Transverse colon (tissue), 3 donors: ENCODE measurements at regions not wholly inside any gene's neighbourhood (a gene's known extent, or its start where the extent isn't known, plus 50 kb on each side); places are given as distances from the start of the nearest gene placed in this dataset.

Experiments
- POLR2A ChIP-seq: fragments of 450-650 bp; IDR thresholded peaks from one replicate; pipeline ENCODE4 v1.6.1; 2016; ENCODE audit warnings: antibody characterized with exemption, mild to moderate bottlenecking, moderate library complexity
- TF ChIP-seq, protein P1 (sequence below), 5 experiments: fragments of 200-600 bp in 3 of 5; fragments of 450-650 bp in 2 of 5; sonication (generic) in 3 of 5; IDR thresholded peaks; 1 replicate in 2 of 5; 2 replicates in 3 of 5; pipeline ENCODE4 v1.5.1; 2016 to 2017; ENCODE audit warnings: antibody characterized with exemption in 5 of 5, inconsistent platforms in 3 of 5, mild to moderate bottlenecking in 2 of 5, moderate library complexity in 1 of 5

DNA sequence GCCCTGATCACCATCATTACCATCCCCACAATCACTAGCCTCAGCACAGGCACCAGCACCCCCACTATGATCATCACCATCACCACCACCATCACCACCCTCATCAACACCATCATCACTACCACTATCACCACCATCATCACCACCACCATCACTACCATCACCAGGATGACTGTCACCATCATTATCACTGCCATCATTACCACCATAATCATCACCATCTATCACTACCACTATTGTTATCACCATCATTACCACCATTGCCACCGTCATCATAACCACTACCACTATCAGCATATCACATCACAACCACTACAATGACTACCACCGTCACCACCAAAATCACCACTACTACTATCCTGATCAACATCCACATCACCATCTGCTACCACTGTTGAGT, 57.3 kb upstream of the CASZ1 start:
- TF ChIP-seq, protein P1, sequence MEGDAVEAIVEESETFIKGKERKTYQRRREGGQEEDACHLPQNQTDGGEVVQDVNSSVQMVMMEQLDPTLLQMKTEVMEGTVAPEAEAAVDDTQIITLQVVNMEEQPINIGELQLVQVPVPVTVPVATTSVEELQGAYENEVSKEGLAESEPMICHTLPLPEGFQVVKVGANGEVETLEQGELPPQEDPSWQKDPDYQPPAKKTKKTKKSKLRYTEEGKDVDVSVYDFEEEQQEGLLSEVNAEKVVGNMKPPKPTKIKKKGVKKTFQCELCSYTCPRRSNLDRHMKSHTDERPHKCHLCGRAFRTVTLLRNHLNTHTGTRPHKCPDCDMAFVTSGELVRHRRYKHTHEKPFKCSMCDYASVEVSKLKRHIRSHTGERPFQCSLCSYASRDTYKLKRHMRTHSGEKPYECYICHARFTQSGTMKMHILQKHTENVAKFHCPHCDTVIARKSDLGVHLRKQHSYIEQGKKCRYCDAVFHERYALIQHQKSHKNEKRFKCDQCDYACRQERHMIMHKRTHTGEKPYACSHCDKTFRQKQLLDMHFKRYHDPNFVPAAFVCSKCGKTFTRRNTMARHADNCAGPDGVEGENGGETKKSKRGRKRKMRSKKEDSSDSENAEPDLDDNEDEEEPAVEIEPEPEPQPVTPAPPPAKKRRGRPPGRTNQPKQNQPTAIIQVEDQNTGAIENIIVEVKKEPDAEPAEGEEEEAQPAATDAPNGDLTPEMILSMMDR (IDR thresholded peaks at IDR 0.05), result no peak
- TF ChIP-seq POLR2A, result no peak
